ENCODE measurements at regions not wholly inside any gene's neighbourhood (a gene's known extent, or its start where the extent isn't known, plus 50 kb on each side); places are given as distances from the start of the nearest gene placed in this dataset.

DNA sequence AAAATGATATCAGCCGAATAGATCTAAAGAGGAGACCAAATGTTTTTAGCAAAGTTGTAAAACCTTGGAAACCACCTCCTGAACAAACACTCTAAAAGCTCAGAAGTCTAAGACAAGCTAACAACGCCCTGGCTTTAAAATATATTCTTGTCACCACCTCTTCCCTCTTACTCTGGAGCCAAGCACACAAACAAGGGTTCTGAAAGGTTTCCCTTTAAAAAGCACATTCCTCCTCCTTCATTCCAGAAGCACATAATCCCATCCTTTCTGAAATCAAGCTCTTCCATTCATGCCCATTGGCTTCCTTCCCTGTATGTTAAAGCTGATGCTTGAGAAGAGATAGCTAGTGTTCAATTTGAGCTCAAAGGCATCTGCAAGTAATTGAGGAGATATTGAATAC, 382.0 kb downstream of the LNPK start:
- Mint-ChIP-seq H3K4me3 (no peak overlapping the region), H3K36me3 (ENCODE audit: low read depth) (no peaks in the 10 kb centered on the region), H3K4me1 (ENCODE audit: low read depth) (no peaks in the 10 kb centered on the region), H3K27me3 (peaks cover 8% of the 10 kb centered on the region), H3K27ac (no peak overlapping the region), H3K9me3 (no peaks in the 10 kb centered on the region)
- ChIA-PET CTCF (no interaction called here), POLR2A (no interaction called here)
- intact Hi-C loops (cut with micrococcal nuclease), result no loop called here
- ATAC-seq (no peak), DNase-seq (no peak)
- TF ChIP-seq, protein P1, sequence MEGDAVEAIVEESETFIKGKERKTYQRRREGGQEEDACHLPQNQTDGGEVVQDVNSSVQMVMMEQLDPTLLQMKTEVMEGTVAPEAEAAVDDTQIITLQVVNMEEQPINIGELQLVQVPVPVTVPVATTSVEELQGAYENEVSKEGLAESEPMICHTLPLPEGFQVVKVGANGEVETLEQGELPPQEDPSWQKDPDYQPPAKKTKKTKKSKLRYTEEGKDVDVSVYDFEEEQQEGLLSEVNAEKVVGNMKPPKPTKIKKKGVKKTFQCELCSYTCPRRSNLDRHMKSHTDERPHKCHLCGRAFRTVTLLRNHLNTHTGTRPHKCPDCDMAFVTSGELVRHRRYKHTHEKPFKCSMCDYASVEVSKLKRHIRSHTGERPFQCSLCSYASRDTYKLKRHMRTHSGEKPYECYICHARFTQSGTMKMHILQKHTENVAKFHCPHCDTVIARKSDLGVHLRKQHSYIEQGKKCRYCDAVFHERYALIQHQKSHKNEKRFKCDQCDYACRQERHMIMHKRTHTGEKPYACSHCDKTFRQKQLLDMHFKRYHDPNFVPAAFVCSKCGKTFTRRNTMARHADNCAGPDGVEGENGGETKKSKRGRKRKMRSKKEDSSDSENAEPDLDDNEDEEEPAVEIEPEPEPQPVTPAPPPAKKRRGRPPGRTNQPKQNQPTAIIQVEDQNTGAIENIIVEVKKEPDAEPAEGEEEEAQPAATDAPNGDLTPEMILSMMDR (IDR thresholded peaks at IDR 0.05), result no peak

- H3K27me3 Mint-ChIP-seq, result peaks cover 8% of the 10 kb centered on the region
- intact Hi-C loops (cut with micrococcal nuclease), result no loop called here
- TF ChIP-seq, protein P1 (IDR thresholded peaks at IDR 0.05), result no peak
- CTCF ChIA-PET, result no interaction called here
- H3K9me3 Mint-ChIP-seq, result no peaks in the 10 kb centered on the region
- H3K4me3 Mint-ChIP-seq, result no peak overlapping the region
- H3K27ac Mint-ChIP-seq, result no peak overlapping the region
- H3K4me1 Mint-ChIP-seq (ENCODE audit: low read depth), result no peaks in the 10 kb centered on the region
- POLR2A ChIA-PET, result no interaction called here
- no peaks in the 10 kb centered on the region for H3K36me3 Mint-ChIP-seq (ENCODE audit: low read depth)
- ATAC-seq (no peak), DNase-seq (no peak)
Measured at GRCh38 chr2:175619179-175620045, 382.7 kb downstream of the LNPK start.

DNA sequence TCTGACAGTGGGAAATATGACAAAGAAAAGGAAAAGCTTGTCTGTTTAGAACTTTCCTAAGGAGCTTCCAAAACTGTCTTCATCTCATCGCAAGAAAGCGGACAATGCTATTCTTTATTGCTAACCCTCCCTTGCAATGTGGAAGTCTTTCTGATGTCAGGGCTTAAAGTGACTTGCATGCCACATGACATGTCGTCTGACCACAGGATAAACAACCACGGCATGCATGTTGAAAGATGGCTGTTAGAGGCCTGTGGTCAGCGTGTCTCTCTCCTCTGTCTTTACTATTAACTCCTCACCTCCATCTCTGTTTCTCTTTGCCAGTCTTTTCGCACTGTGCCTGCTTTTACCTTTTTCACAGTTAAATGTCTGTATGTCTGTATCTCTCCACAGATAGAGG, 389.8 kb downstream of the LNPK start:
- Mint-ChIP-seq H3K9me3 (no peaks in the 10 kb centered on the region), H3K36me3 (ENCODE audit: low read depth) (no peaks in the 10 kb centered on the region), H3K4me1 (ENCODE audit: low read depth) (no peaks in the 10 kb centered on the region), H3K27ac (no peak overlapping the region), H3K27me3 (no peaks in the 10 kb centered on the region), H3K4me3 (no peak overlapping the region)
- intact Hi-C loops (cut with micrococcal nuclease), result no loop called here
- ChIA-PET POLR2A (no interaction called here), CTCF (no interaction called here)
- ATAC-seq, result no peak
- no peak for DNase-seq
- TF ChIP-seq, protein P1 (IDR thresholded peaks at IDR 0.05), result no peak

- ATAC-seq, result no peak
- TF ChIP-seq, protein P1 (IDR thresholded peaks at IDR 0.05), result no peak
- Mint-ChIP-seq H3K36me3 (ENCODE audit: low read depth) (no peaks in the 10 kb centered on the region), H3K4me3 (no peak overlapping the region), H3K27ac (no peak overlapping the region), H3K4me1 (ENCODE audit: low read depth) (no peaks in the 10 kb centered on the region), H3K27me3 (peaks cover 2% of the 10 kb centered on the region), H3K9me3 (no peaks in the 10 kb centered on the region)
- DNase-seq, result no peak
- POLR2A ChIA-PET, result no interaction called here
- CTCF ChIA-PET, result no interaction called here
- intact Hi-C loops (cut with micrococcal nuclease), result no loop called here
Measured at GRCh38 chr2:175606010-175606841, 395.8 kb downstream of the LNPK start.

DNA sequence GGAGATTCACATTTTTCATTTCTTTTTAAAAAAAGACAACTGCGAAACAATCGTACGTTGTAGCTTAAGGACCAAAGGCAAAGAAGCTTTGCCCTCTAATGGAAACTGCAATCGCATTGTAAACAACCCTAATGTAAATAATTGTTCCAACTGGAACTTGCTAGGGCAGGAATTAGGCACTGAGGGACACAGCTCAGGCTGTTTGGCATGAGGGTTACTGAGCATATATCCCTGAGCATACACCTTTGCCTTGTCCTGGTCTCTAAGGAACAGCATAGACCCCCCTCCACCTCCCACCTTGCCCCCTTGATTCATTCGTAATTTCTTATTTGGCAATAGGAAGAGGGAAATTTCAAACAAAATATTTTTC, 396.4 kb downstream of the LNPK start:
- DNase-seq (no peak), ATAC-seq (no peak)
- H3K9me3 Mint-ChIP-seq, result no peaks in the 10 kb centered on the region
- H3K27ac Mint-ChIP-seq, result no peak overlapping the region
- H3K4me1 Mint-ChIP-seq (ENCODE audit: low read depth), result no peaks in the 10 kb centered on the region
- ChIA-PET CTCF (no interaction called here), POLR2A (no interaction called here)
- H3K4me3 Mint-ChIP-seq, result no peak overlapping the region
- H3K36me3 Mint-ChIP-seq (ENCODE audit: low read depth), result no peaks in the 10 kb centered on the region
- intact Hi-C loops (cut with micrococcal nuclease), result no loop called here
- TF ChIP-seq, protein P1 (IDR thresholded peaks at IDR 0.05), result no peak
- H3K27me3 Mint-ChIP-seq, result peaks cover 2% of the 10 kb centered on the region

Measured in activated CD8-positive, alpha-beta T cell treated with anti-CD3 and anti-CD28 coated beads for 36 hours (primary cell).